ENCODE measurements at regions not wholly inside any gene's neighbourhood (a gene's known extent, or its start where the extent isn't known, plus 50 kb on each side); places are given as distances from the start of the nearest gene placed in this dataset.

DNA sequence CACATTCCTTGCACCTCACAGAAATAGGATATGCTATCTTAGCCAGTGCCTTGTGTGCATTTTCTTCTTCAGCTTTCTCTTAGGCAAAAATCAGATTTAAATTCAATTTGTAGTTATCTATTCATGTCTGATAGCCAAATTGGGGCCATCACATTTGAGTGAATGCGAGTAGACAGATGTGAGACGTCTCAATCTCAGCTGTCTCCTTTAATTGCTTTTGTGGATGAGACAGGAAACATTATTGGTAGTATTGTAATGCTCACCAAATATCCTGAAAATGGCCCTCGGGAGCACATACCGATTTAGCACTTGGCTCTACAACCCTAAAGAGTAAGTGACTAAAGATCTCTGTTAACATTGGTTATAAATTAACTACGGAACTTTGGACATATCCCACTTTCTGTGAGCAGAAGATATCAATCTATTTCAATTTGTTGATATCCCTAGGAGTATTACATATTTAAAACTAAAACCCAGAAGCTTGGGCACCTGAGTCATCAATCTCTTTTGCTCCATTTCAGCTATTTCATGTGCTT is 1012.5 kb upstream of the TMEM132C start:
- CTCF ChIA-PET, result no interaction called here
- H3K79me2 ChIP-seq (ENCODE audit: control insufficient read depth, insufficient read depth, low read length), result no peaks in the 10 kb centered on the region
- 92% methylated on average over 2 of the region's 5 CpGs for WGBS (ENCODE audit: insufficient coverage)

DNA sequence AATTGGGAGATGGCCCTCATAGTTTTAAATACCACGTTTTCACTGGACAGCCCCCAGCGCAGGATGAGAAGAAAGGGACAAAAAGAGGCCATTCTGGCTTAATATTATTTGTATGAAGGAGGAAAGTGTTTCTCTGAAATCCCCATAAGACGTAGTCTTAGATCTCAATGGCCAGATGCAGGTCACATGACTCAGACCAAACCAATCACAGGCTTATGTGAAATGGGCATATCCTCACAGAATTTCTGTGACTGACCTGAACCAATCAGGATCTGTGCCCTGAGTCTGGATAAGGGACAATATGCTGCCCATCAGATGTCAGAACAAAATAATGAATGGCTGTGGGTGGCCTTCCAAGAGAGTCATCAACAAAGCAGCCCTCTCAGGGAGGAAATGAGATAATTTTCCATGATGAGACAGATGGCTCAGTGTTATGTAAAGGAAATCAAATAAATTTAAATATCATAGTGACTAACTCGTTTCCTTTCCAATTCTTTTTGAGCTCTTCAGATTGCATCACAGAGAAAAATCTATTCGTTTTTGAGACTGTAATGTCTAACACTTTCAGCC is 1009.5 kb upstream of the TMEM132C start:
- ATAC-seq (ENCODE audit: low read depth), result no peak
- no peak overlapping the region for H3K27ac Mint-ChIP-seq
- H3K4me3 ChIP-seq (ENCODE audit: control extremely low read depth in 1 of 5, extremely low read depth in 1 of 5, insufficient read depth in 1 of 5, low read depth in 2 of 5, low read length in 4 of 5), result no peak overlapping the region
- peaks cover 0 to 3% (median 0%) of the 10 kb centered on the region in 3 donors for H3K9me3 ChIP-seq (ENCODE audit: control extremely low read depth in 1 of 3, control insufficient read depth in 2 of 3, insufficient read depth in 1 of 3, low read length in 2 of 3)
- no peaks in the 10 kb centered on the region for H3K27me3 Mint-ChIP-seq
- TF ChIP-seq, protein P1, sequence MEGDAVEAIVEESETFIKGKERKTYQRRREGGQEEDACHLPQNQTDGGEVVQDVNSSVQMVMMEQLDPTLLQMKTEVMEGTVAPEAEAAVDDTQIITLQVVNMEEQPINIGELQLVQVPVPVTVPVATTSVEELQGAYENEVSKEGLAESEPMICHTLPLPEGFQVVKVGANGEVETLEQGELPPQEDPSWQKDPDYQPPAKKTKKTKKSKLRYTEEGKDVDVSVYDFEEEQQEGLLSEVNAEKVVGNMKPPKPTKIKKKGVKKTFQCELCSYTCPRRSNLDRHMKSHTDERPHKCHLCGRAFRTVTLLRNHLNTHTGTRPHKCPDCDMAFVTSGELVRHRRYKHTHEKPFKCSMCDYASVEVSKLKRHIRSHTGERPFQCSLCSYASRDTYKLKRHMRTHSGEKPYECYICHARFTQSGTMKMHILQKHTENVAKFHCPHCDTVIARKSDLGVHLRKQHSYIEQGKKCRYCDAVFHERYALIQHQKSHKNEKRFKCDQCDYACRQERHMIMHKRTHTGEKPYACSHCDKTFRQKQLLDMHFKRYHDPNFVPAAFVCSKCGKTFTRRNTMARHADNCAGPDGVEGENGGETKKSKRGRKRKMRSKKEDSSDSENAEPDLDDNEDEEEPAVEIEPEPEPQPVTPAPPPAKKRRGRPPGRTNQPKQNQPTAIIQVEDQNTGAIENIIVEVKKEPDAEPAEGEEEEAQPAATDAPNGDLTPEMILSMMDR (IDR thresholded peaks at IDR 0.05), result no peak
- TF ChIP-seq EZH2 (IDR thresholded peaks at IDR 0.05; ENCODE audit: borderline replicate concordance, insufficient read depth, low read depth, low read length, poor library complexity, severe bottlenecking), result no peak
- H3K9me3 Mint-ChIP-seq (ENCODE audit: insufficient read depth), result no peaks in the 10 kb centered on the region
- no peak for DNase-seq
- H3K36me3 ChIP-seq (replicated peaks in 1 of 2; ENCODE audit: control extremely low read depth in 1 of 2, control insufficient read depth in 1 of 2, extremely low read depth in 1 of 2, insufficient read depth in 2 of 2, low read length in 1 of 2), result no peaks in the 10 kb centered on the region
- CTCF ChIA-PET, result no interaction called here
- H3K4me3 Mint-ChIP-seq, result no peak overlapping the region
- intact Hi-C loops (cut with micrococcal nuclease), result no loop called here
- no peaks in the 10 kb centered on the region for H3K79me2 ChIP-seq (ENCODE audit: control insufficient read depth, insufficient read depth, low read length)
- WGBS (ENCODE audit: insufficient coverage), result 80% methylated on average over 2 of the region's 5 CpGs
- no peak overlapping the region for H3K4me2 ChIP-seq (replicated peaks; ENCODE audit: low read depth, low read length, poor library complexity, severe bottlenecking)
- no peaks in the 10 kb centered on the region for H3K27me3 ChIP-seq (replicated peaks in 1 of 4; ENCODE audit: control extremely low read depth in 1 of 4, control insufficient read depth in 3 of 4, insufficient read depth in 4 of 4, low read length in 3 of 4)
- POLR2A ChIA-PET, result no interaction called here
- no peaks in the 10 kb centered on the region for H4K20me1 ChIP-seq (ENCODE audit: control insufficient read depth, insufficient read depth, low read length, poor library complexity, severe bottlenecking)
- no peak overlapping the region for H3K27ac ChIP-seq (ENCODE audit: low read length in 2 of 2)
- no peak overlapping the region for H3K9ac ChIP-seq (ENCODE audit: low read length)
- no peaks in the 10 kb centered on the region for H3K4me1 Mint-ChIP-seq
- no peak overlapping the region for H2AFZ ChIP-seq (ENCODE audit: insufficient read depth, low read depth, low read length, poor library complexity, severe bottlenecking)
- no peaks in the 10 kb centered on the region for H3K4me1 ChIP-seq (ENCODE audit: control insufficient read depth in 2 of 2, insufficient read depth in 2 of 2, low read length in 2 of 2)

More for the DNA sequence above, 1012.5 kb upstream of the TMEM132C start:
- H3K4me2 ChIP-seq (replicated peaks; ENCODE audit: low read depth, low read length, poor library complexity, severe bottlenecking), result no peak overlapping the region
- intact Hi-C loops (cut with micrococcal nuclease), result no loop called here
- DNase-seq, result no peak
- no peak overlapping the region for H3K27ac Mint-ChIP-seq
- TF ChIP-seq, protein P1 (IDR thresholded peaks at IDR 0.05), result no peak
- no peak for TF ChIP-seq EZH2 (IDR thresholded peaks at IDR 0.05; ENCODE audit: borderline replicate concordance, insufficient read depth, low read depth, low read length, poor library complexity, severe bottlenecking)
- no peaks in the 10 kb centered on the region for H3K27me3 Mint-ChIP-seq
- H3K9me3 ChIP-seq (ENCODE audit: control extremely low read depth in 1 of 3, control insufficient read depth in 2 of 3, insufficient read depth in 1 of 3, low read length in 2 of 3), result no peaks in the 10 kb centered on the region
- no peaks in the 10 kb centered on the region for H3K27me3 ChIP-seq (replicated peaks in 1 of 4; ENCODE audit: control extremely low read depth in 1 of 4, control insufficient read depth in 3 of 4, insufficient read depth in 4 of 4, low read length in 3 of 4)
- H3K36me3 ChIP-seq (replicated peaks in 1 of 2; ENCODE audit: control extremely low read depth in 1 of 2, control insufficient read depth in 1 of 2, extremely low read depth in 1 of 2, insufficient read depth in 2 of 2, low read length in 1 of 2), result no peaks in the 10 kb centered on the region
- no peak for ATAC-seq (ENCODE audit: low read depth)
- peaks cover 2% of the 10 kb centered on the region for H3K9me3 Mint-ChIP-seq (ENCODE audit: insufficient read depth)
- H3K4me3 Mint-ChIP-seq, result no peak overlapping the region
- H3K4me3 ChIP-seq (ENCODE audit: control extremely low read depth in 1 of 5, extremely low read depth in 1 of 5, insufficient read depth in 1 of 5, low read depth in 2 of 5, low read length in 4 of 5), result no peak overlapping the region
- no peak overlapping the region for H3K27ac ChIP-seq (ENCODE audit: low read length in 2 of 2)
- H3K9ac ChIP-seq (ENCODE audit: low read length), result no peak overlapping the region
- no peaks in the 10 kb centered on the region for H3K4me1 Mint-ChIP-seq
- POLR2A ChIA-PET, result no interaction called here
- no peaks in the 10 kb centered on the region for H4K20me1 ChIP-seq (ENCODE audit: control insufficient read depth, insufficient read depth, low read length, poor library complexity, severe bottlenecking)
- H2AFZ ChIP-seq (ENCODE audit: insufficient read depth, low read depth, low read length, poor library complexity, severe bottlenecking), result no peak overlapping the region
- H3K4me1 ChIP-seq (ENCODE audit: control insufficient read depth in 2 of 2, insufficient read depth in 2 of 2, low read length in 2 of 2), result no peaks in the 10 kb centered on the region

Measured in B cell (primary cell).